AG20443 (cell line): ENCODE measurements at regions not wholly inside any gene's neighbourhood (a gene's known extent, or its start where the extent isn't known, plus 50 kb on each side); places are given as distances from the start of the nearest gene placed in this dataset.
"Not testable (repeated sequence)": the region's sequence is repeated elsewhere in the genome, so short reads cannot be mapped to it uniquely, and the experiment has no call there.

Experiments
- DNase-seq: peaks from one replicate; pipeline ENCODE4 v3.0.0; 2012; ENCODE audit warnings: low spot score, mixed read lengths

- DNase-seq = no peak
Measured at GRCh38 chr4:77446601-77447000, 159.0 kb upstream of the CXCL13 start.

- peak; percentile 45 for DNase-seq
Measured at GRCh38 chr4:77449171-77449570, 156.4 kb upstream of the CXCL13 start.

- DNase-seq = no peak
Measured at GRCh38 chr4:77450006-77450405, 155.6 kb upstream of the CXCL13 start.

- no peak for DNase-seq
Measured at GRCh38 chr4:77451530-77451929, 154.1 kb upstream of the CXCL13 start.

- not testable (repeated sequence) for DNase-seq
Measured at GRCh38 chr4:77452117-77452516, 153.5 kb upstream of the CXCL13 start.

GRCh38 chr4:77453911-77454310 is 151.7 kb upstream of the CXCL13 start:
- no peak for DNase-seq

DNA sequence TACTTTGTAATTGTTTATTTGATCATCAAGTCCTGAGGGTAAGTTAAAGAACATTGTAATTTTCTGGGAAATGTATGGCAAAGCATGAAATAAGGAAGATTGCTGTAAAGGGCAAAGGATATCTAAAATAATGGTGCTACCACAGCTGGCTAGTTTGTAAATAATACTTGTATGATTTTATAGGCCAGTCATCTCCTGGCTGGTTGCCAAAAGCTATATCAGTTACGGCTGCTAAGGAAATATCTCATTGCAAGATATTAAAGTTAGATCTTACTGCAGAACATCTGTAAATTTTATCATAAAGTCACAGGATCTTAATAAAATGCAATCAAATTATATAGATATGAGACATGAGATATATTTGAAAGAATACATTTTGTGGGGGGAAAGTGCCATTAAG is 150.8 kb upstream of the CXCL13 start:
- DNase-seq = no peak

DNA sequence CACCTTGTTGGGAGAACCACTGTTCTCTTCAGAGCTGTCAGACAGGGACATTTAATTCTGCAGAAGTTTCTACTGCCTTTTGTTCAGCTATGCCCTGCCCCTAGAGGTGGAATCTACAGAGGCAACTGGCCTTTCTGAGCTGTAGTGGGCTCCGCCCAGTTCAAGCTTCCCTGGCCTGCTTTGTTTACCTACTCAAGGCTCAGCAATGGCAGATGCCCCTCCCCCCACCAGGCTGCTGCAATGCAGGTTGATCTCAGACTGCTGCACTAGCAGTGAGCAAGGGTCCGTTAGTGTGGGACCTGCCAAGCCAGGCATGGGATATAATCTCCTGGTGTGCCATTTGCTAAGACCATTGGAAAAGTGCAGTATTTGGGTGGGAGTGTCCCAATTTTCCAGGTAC is 141.5 kb upstream of the CXCL13 start:
- not testable (repeated sequence) for DNase-seq

GRCh38 chr4:77465271-77465670 is 140.3 kb upstream of the CXCL13 start:
- DNase-seq = peak; percentile 50

DNA sequence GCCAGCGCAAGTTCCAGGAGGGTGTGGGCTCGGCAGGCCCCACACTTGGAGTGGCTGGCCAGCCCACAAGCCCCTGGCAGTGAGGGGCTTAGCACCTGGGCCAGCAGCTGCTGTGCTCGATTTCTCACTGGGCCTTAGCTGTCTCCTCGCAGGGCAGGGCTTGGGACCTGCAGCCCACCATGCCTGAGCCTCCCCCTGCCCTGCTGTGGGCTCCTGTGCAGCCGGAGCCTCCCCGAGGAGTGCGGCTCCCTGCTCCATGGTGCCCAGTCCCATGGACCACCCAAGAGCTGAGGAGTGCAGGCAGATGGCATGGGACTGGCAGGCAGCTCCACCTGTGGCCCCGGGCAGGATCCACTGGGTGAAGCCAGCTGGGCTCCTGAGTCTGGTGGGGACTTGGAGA is 139.2 kb upstream of the CXCL13 start:
- DNase-seq = no peak

- DNase-seq = no peak
Measured at GRCh38 chr4:77471821-77472495, 133.7 kb upstream of the CXCL13 start.

DNA sequence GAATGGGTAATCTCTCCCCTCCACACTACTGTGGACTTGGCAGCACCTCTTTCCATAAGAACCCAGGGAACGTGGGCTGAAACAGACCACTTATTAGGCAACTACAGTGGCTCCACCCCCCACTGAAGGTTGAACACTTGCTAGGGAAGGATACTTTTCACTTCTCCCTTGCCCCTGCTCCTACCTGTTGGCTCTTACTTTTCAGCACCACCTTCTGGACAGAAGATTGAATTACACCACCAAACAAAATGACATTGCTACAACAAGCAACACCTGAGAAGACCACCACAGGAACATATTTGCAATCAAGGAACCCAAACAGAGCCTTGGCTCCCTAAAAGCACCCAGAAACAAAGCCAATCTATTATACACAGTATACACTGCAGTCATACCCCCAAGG is 132.1 kb upstream of the CXCL13 start:
- DNase-seq = no peak

DNA sequence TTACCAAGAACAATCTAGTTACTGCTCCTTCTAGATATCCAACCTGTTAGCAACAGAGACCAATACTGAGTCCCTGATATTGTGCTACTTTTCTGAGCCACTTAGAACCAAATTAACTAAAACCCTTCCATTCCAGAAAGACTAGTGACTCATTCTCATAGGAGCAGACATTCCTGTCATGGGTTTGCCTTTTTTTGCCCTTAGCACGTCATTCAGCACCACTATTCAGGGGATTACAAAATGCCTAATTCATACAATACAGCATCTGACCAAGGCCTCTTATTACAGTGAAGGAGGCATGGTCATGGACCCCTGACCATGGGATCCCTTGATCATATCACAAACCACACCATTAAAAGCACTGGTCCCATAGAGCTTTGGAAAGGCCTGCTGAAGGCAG is 123.8 kb upstream of the CXCL13 start:
- DNase-seq = peak; percentile 48

DNA sequence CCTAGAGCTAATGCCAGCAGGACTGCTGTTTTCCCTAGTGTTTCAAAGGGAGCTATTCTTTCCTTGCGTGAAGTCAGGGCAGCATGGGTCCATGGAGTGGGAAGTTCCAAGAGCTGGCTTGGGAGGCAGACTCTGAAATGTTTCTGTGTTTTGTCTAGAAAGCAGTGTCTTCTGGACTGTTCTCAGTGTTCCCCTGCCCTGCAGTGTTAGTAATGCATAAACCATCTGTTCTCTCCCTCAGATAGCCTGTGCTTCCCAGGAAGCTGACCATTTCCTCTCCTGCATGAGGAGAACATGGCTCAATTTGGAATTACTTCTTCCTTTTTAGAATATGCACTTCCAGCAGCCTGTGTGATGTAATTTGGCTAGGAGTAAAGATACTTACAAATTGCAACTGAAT is 116.7 kb upstream of the CXCL13 start:
- DNase-seq = no peak

- no peak for DNase-seq
Measured at GRCh38 chr4:77493120-77493752, 112.4 kb upstream of the CXCL13 start.

DNA sequence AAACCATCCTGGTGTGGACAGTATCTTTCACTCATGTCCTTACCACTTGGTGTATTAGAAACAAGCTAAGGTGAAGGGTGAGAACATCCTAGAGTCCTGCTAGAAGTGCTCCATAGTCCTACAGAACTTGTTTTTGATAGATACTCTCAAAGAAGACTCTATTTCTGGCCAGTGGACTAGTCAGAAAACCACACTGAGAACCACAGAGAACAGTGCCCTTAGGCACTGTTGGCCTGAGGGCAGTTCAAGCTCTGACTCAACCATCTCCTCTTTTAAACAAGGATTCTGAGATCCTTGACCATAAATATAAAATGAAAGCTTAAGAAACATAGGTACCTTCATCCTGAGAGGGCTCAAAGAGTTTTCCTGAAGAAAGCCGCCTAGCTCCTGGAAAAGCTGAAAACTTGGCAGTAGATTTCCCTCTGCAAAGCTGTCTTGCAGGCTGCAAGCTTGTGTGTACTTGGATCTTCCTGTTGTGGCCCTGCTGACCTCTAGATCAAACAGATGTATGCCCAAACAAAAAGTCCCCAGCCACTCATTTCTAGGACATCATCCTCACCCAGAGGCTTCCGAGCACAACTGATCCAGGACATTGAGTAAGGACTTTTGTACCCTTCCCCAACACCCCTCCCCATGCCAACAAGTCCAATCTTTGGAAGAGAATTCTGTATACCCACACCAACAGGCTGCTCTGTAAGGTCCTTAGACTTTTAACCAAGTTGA is 111.6 kb upstream of the CXCL13 start:
- DNase-seq = no peak

- no peak for DNase-seq
Measured at GRCh38 chr4:77496457-77496856, 109.2 kb upstream of the CXCL13 start.

DNA sequence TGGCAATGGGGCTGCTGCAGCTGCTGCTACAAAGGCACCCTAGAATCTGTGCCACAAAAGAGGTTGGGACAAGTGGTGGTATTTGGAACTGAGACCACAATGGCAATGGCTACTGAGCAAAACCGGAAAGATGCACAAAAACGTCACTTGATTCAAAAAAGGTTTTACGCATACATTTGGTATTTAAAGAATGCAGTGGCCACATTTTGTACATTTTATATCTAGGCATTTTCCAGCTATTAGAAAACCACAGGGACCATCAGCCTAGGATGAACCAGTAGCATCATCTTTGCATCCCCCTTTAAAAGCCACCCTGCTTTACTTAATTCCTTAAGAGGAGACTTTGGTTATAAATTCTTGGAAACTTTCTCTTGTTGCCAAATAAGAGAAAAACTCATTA is 104.8 kb upstream of the CXCL13 start:
- no peak for DNase-seq

GRCh38 chr4:77501240-77501639 is 104.4 kb upstream of the CXCL13 start:
- no peak for DNase-seq

DNA sequence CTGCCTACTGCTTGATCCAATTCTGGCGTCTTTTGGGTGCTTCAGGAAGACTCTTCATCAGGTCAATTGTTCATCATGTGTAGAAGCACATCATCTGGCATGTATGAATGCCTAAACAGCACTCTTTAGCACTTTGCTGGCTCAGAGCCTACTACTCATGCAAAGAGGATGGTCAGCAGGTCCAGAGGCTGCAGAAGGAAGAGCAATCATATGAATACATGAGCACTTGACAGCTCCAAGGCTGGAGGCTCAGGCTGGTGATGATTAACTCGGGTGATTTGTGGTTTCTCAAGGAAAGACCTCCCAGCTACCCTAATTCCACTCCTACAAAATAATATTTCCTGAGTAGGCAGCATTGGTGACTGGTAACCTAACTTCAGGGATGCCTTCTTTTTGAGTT is 103.8 kb upstream of the CXCL13 start:
- DNase-seq = no peak

- DNase-seq = no peak
Measured at GRCh38 chr4:77504407-77504806, 101.2 kb upstream of the CXCL13 start.

DNA sequence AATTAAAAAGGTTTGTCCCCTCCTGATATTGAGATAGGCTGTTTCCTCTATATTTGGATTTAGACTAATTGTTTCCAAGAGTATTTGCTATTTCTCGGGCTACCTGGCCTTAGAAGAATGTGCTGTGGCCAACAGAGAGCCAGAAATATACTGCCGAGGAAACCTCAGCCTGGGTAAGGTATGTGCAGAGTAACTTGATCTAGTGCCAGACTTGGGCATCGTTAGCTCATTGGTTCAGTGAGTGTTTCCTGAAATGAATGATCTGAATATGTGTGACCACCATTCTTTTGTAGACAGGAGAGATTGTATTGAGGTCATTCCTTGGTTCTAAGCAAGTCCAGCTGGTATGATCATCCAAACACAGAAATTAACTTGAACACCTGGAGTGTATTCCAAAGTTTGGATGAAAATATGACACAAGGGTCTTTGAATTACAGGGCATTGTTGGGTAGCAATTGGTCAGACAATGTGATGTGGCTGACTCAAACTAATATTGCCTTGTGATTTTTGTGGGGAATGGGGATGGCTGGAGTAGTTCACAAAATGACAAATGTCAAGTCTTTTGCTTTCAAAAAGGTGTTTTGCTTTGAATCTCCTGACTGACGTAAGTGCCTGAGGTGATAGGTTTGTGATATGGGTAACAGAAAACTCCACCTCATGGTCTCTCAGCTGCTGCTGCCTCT is 100.2 kb upstream of the CXCL13 start:
- no peak for DNase-seq

- DNase-seq = no peak
Measured at GRCh38 chr4:77505958-77506319, 99.7 kb upstream of the CXCL13 start.
